Immature natural killer cell (primary cell): ENCODE measurements at regions not wholly inside any gene's neighbourhood (a gene's known extent, or its start where the extent isn't known, plus 50 kb on each side); places are given as distances from the start of the nearest gene placed in this dataset.
"Not testable (repeated sequence)": the region's sequence is repeated elsewhere in the genome, so short reads cannot be mapped to it uniquely, and the experiment has no call there.

ENCODE experiments used
- DNase-seq, 3 donors: peaks; one replicate each; pipeline ENCODE4 v3.0.0; 2022; ENCODE audit warnings: mixed read lengths in 1 of 3
- H3K27ac Mint-ChIP-seq, 6 donors: one replicate each; pipeline ENCODE4 v1.8.0; 2020; ENCODE audit warnings: mixed read lengths in 6 of 6, mild to moderate bottlenecking in 5 of 6, inconsistent platforms in 4 of 6, moderate library complexity in 3 of 6
- H3K27me3 Mint-ChIP-seq, 3 donors: one replicate each; pipeline ENCODE4 v1.8.0; 2020 to 2021; ENCODE audit warnings: low read depth in 3 of 3, mild to moderate bottlenecking in 3 of 3, mixed read lengths in 3 of 3, moderate library complexity in 3 of 3, inconsistent platforms in 1 of 3
- H3K36me3 Mint-ChIP-seq, 3 donors: one replicate each; pipeline ENCODE4 v1.8.0; 2020; ENCODE audit warnings: mixed read lengths in 3 of 3, inconsistent platforms in 2 of 3, mild to moderate bottlenecking in 2 of 3
- H3K4me1 Mint-ChIP-seq, 2 donors: one replicate each; pipeline ENCODE4 v1.8.0; 2020; ENCODE audit warnings: inconsistent platforms in 2 of 2, mild to moderate bottlenecking in 2 of 2, mixed read lengths in 2 of 2, moderate library complexity in 1 of 2
- H3K4me3 Mint-ChIP-seq, 5 donors: one replicate each; pipeline ENCODE4 v1.8.0; 2020; ENCODE audit warnings: mild to moderate bottlenecking in 5 of 5, mixed read lengths in 5 of 5, inconsistent platforms in 3 of 5, moderate library complexity in 3 of 5
- H3K9me3 Mint-ChIP-seq, 6 donors: one replicate each; pipeline ENCODE4 v1.8.0; 2020; ENCODE audit warnings: mild to moderate bottlenecking in 6 of 6, mixed read lengths in 6 of 6, inconsistent platforms in 4 of 6, moderate library complexity in 3 of 6

DNA sequence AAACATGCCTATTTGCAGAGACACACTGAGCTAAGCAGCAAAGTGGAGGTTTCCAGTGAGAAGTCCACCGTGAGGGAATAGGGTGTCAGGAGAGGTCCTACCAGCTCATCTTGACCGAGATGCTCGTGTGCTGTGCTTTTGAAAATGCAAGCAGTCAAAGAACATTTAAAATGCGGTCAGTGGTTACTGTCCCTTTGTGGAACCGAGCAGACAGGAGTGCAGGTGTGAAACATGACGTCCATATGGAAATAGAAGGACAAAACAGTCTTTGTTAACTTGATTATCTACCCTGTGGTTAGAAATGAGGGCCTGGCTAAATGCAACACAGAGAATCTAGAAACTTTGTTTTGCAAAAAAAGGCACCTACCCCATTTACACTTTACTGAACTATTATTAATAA, 473.3 kb downstream of the SPATA31A6 start:
- H3K4me1 Mint-ChIP-seq, H3K4me3 Mint-ChIP-seq, H3K9me3 Mint-ChIP-seq, DNase-seq, H3K36me3 Mint-ChIP-seq, H3K27me3 Mint-ChIP-seq, H3K27ac Mint-ChIP-seq: not testable (repeated sequence)

DNA sequence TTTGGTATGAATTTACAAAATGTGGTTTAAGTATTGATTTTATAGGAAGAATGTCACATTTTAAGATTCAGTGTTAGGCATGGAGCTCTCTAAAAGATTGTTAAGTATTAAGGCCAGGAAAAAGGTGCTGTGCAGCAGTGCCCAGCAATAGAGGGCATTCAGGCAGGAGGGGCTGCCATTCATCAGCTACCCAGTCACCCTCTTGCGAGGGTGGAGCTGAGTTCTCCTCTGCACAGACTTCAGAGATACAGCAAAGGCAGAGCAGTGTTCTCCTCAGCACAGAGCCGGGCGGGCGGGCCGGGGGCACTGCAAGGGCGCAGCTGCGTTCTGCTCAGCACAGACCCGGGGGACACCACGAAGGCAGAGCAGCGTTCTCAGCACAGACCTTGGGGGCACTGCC, 474.0 kb downstream of the SPATA31A6 start:
- H3K9me3 Mint-ChIP-seq, H3K36me3 Mint-ChIP-seq, H3K4me1 Mint-ChIP-seq, H3K27me3 Mint-ChIP-seq, H3K4me3 Mint-ChIP-seq, H3K27ac Mint-ChIP-seq, DNase-seq: not testable (repeated sequence)

DNA sequence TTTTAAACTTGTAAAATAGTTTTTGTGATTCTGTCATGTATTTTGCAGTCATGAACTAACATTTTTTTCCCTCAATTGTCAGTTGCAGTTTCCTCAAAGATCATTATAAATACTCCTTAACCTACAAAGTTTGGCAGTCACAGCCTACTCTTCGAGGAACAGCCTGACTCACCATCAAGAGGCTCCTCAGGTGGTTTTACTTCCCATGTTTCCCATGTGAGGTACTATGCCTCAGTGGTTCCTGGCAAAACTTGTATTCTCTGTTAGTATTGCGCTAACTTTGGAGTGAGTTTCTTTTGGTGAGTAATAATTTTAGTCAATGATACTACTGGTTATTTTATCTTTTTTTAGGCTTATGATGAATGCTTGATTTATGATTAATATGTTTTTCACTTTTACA, 513.7 kb downstream of the SPATA31A6 start:
- H3K27ac Mint-ChIP-seq, H3K4me3 Mint-ChIP-seq, H3K9me3 Mint-ChIP-seq, H3K36me3 Mint-ChIP-seq, H3K27me3 Mint-ChIP-seq, DNase-seq, H3K4me1 Mint-ChIP-seq: not testable (repeated sequence)

DNA sequence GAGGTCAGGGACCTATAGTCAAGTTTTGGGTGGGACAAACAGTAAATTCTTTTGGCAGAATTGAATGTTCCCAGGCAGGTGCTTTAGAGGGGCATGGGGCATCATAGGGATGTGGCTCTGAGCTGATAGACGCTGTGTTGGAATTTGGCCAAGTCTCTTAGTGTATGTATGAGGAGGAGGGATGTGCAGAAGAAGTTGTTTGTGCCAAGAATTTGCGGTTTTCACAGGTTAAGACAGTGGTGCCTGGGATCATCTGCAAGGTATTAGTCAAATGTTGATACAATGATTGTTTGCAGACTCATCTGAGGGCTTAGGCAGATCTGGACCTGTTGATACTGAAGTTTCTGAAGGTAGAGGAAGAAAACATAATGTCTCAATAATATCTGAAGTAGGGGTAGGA, 519.4 kb downstream of the SPATA31A6 start:
- not testable (repeated sequence) for H3K9me3 Mint-ChIP-seq, H3K36me3 Mint-ChIP-seq, H3K27ac Mint-ChIP-seq, H3K4me1 Mint-ChIP-seq, H3K27me3 Mint-ChIP-seq, DNase-seq, H3K4me3 Mint-ChIP-seq

DNA sequence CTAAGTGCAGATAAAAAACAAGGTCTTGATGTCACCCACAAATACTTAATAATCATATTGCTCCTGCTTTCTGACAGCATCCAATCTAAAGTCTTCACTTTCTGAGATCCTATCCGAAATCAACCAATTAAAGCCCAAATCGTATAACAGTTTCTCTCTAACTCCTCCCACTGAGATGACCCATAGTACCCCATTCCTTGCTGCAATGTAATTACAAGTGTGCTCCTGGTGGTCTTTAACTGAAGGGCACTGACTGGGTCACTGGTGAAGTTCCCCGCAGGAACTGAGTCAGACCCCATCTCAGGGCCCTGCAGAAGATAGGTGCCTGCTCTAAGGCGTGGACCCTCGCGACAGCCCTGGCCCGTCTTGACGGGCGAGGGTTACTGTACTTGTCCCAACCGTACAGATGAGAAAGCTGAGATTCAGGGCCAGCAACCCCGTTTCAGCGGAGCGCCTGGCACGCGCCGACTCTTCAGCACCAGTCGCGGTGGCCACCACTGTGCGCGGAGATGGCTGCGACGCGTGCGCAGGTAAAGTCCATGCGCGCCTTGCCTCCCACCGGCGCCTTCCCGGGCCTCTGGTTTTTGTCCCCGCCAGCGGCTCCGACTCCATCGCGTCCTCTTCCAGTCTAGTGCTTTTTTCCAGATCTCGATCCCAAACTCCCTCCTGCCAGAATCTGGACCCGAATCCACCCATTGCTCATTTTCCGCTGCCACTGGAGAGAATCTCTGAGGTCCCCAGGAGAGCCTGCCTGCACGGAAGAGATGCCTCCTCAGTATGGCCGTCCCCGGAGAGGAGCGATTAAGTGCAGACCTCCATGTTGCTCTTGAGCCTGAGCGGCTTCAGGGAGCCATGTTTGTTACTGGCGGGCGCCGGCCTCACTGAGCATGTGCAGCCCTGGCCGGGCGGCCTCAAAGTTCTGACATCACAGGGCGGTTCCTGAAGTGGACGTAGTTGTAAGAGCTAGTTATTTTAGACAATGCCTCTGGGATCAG, 541.7 kb downstream of the SPATA31A6 start:
- peak; percentile 50 to 69 (median 59) for DNase-seq
- not testable (repeated sequence) for H3K4me3 Mint-ChIP-seq, H3K4me1 Mint-ChIP-seq, H3K9me3 Mint-ChIP-seq, H3K27ac Mint-ChIP-seq, H3K27me3 Mint-ChIP-seq, H3K36me3 Mint-ChIP-seq

DNA sequence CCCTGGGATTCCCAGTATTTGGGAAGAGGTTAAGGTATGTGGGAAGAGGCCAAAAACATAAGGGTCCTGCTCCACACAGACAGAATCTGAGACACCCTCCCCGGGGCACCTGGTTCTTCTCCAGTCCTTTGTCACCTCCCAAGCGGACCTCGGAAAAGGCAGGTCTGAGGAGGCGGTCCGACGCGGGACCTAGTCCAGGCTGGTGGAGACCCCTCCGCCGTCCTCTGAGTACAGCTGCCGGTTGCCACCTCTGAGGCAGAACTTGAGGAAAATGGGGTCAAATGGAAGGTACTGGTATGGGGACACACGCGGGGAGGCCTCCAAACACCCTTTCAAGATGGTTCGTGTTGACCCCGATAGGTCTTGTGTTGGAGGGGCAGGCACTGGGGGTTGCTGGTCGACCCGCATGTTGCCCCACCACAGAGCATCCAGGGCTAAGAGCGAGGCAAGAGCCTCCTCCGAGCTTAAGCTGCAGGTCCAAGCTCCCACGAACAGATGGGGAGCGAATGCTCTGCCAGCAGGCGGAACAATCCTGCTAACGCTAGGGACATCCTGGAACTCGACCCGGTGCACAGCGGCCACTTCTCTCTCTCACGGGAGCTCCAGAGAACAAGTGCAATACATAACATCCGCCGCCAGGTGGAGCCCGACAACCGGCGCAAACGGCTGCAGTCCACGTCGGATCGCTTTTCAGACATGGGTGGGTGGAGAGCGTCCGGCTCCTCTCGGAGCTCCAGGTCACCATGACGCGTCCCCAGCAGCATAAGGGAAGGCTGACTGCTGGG, 559.8 kb downstream of the SPATA31A6 start:
- H3K4me3 Mint-ChIP-seq, H3K4me1 Mint-ChIP-seq, H3K36me3 Mint-ChIP-seq, H3K27ac Mint-ChIP-seq, H3K27me3 Mint-ChIP-seq, H3K9me3 Mint-ChIP-seq: not testable (repeated sequence)
- DNase-seq, result peak; percentile 30 to 45 (median 45)

DNA sequence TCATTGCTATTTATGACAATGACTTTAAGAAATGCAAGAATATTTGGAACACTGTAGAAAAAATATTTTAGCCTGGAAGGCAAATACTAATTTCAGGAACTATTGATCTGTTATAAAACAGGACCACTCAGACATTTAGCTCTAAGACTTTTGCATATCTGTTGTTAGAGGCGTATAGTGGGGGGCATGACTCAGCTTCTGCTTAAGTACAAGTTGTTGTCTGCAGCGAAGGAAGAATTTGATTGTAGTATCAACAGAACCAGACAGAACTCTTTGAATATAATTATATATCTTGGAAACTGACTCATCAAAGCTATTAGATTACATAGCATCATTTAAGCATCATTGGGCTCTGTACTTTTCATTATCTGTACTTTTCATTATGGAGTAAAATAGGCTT, 573.8 kb downstream of the SPATA31A6 start:
- not testable (repeated sequence) for H3K4me3 Mint-ChIP-seq, H3K27ac Mint-ChIP-seq

DNA sequence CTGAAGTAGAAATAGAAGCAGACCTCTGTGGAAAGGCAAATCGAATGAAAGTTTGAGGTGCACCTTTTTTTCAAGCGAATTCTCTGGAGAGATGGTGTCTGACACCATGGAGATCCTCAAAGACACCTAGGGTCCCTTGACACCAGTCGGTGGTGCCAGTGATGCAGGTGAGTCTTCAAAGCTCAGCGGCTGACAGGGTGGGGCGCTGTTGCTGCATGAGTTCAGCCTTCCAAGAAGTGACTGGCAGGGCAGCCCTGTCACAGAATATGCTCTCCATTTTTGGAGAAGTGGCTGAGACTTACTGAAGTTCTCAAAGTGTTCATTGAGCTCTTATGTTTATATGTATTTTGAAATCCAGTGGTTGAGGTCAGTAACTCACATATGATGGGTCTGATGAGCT, 575.9 kb downstream of the SPATA31A6 start:
- DNase-seq, result not testable (repeated sequence)

More for the DNA sequence above, 573.8 kb downstream of the SPATA31A6 start:
- H3K27me3 Mint-ChIP-seq, H3K36me3 Mint-ChIP-seq, DNase-seq, H3K9me3 Mint-ChIP-seq, H3K4me1 Mint-ChIP-seq: not testable (repeated sequence)

DNA sequence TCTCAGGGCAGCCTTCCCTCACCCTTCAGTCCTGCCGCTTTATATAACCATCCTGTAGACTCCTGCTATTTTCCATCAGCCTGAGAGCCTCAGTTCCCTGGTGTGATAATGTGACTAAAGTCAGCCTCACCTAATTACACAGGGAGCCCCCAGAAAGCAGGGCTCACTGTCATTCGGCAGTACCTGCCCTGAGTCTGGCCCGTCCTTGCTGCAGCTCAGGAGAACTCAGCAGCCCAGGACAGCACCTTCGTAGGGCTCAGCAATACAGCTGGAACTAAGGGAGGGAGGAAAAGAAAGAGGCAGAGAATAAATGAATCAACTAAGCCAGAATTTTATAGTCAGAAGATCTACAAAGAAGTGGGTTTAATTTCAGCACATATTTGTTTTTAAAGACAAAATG, 598.7 kb downstream of the SPATA31A6 start:
- H3K9me3 Mint-ChIP-seq, H3K4me1 Mint-ChIP-seq, H3K27me3 Mint-ChIP-seq, H3K4me3 Mint-ChIP-seq, DNase-seq, H3K27ac Mint-ChIP-seq, H3K36me3 Mint-ChIP-seq: not testable (repeated sequence)

More for the DNA sequence above, 575.9 kb downstream of the SPATA31A6 start:
- not testable (repeated sequence) for H3K4me1 Mint-ChIP-seq, H3K4me3 Mint-ChIP-seq, H3K27me3 Mint-ChIP-seq, H3K9me3 Mint-ChIP-seq, H3K27ac Mint-ChIP-seq, H3K36me3 Mint-ChIP-seq

DNA sequence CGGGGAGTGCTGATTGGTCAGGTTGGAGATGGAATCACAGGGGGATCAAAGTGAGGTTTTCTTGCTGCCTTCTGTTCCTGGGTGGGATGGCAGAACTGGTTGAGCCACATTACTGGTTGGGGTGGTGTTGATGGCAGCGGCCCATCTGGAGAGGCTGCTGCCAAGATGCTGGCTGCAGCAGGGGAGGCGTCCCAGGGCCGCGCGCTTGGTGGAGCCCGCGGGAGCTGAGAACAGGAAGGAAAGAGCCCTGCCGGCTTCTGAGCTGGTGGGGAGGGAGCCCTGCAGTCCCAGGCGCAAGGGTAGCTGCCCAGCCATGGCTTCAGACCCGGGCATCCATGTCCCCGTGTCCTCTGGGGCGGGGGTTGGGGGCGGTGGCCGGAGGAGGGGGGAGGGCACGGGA, 609.3 kb downstream of the SPATA31A6 start:
- H3K27ac Mint-ChIP-seq, H3K9me3 Mint-ChIP-seq: not testable (repeated sequence)

DNA sequence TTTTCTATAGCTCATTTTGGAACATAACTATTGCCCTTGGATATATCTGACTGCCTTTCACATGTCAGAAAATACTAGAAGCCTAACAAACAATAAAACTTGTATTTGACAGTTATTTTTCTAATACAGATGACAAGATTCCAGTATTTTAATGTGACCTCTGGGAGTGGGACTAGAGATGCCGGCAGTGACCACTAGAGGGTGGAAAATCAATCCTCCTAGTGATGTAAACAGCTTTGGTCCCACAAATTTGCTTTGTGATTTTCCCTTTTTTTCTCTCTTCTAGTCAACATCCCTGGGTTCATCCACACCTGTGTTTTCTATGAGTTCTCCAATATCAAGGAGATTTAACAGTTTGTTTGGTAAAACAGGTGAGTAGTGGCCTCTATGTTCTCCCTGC, 615.1 kb downstream of the SPATA31A6 start:
- not testable (repeated sequence) for H3K36me3 Mint-ChIP-seq, H3K4me3 Mint-ChIP-seq, H3K9me3 Mint-ChIP-seq, DNase-seq, H3K27ac Mint-ChIP-seq, H3K4me1 Mint-ChIP-seq, H3K27me3 Mint-ChIP-seq

More for the DNA sequence above, 609.3 kb downstream of the SPATA31A6 start:
- H3K4me3 Mint-ChIP-seq, DNase-seq, H3K27me3 Mint-ChIP-seq, H3K4me1 Mint-ChIP-seq, H3K36me3 Mint-ChIP-seq: not testable (repeated sequence)

DNA sequence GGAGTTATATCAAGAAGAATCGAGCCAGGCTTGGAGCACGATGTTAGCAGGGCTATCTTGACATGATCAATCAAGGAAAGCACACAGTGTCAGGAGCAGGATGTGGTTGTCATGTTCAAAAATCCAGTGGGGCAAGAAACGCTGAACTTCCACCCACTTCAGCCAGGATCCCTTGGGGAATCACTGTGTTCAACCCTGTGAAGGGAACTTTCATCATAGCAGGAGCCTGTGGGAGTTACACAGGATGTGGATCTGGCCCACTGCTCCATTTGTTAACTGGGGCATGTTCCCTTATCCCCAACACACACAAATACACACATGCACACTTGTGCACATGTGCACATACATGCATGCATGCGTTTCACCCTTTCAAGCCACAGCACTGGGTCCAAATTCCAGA, 619.3 kb downstream of the SPATA31A6 start:
- not testable (repeated sequence) for H3K36me3 Mint-ChIP-seq, DNase-seq, H3K4me3 Mint-ChIP-seq, H3K27me3 Mint-ChIP-seq, H3K27ac Mint-ChIP-seq, H3K4me1 Mint-ChIP-seq
- H3K9me3 Mint-ChIP-seq, result peaks cover 5 to 10% (median 7%) of the 10 kb centered on the region in 6 donors

DNA sequence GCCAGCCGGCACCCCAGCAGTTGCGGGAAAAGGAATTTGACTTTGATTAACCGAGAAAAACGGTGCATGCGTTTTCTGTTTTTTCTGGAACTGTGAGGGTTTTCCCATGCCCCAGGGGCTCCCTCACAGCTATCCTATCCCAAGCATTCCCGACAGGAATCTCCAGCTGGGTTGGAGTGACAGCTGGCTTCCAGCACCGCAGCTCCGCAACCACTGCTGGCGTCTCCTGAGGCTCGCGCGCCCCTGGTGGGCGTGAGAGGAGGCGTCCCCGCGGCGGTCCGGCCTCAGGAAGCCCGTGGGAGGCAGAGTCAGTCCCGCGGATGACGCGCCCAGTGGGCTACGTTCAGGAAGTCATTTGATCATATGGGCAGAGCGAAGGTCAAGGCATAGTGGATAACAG, 623.2 kb downstream of the SPATA31A6 start:
- H3K27ac Mint-ChIP-seq, H3K27me3 Mint-ChIP-seq, DNase-seq, H3K4me1 Mint-ChIP-seq, H3K4me3 Mint-ChIP-seq, H3K36me3 Mint-ChIP-seq: not testable (repeated sequence)
- peaks cover 4 to 11% (median 7%) of the 10 kb centered on the region in 6 donors for H3K9me3 Mint-ChIP-seq

DNA sequence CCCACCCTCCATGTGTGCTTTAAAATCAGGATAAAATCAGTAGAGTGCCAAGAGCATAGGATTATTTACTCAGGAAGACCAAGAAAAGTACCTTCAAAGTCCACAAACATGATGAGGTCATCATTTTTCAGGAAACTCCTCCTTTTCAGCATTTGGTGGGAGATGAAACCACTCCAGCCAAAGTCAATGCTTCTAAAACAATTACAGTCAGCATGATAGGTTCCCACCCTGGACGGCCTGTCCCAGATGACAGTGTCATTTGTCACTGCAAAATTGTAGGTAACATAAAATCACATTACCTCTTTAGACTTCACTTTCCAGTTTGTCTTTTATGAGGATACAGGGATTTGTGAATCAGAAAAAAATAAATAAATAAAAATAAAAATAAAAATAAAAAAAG, 638.0 kb downstream of the SPATA31A6 start:
- H3K27ac Mint-ChIP-seq, H3K36me3 Mint-ChIP-seq, H3K27me3 Mint-ChIP-seq, H3K4me1 Mint-ChIP-seq, DNase-seq, H3K4me3 Mint-ChIP-seq, H3K9me3 Mint-ChIP-seq: not testable (repeated sequence)
